ENCODE measurements at regions not wholly inside any gene's neighbourhood (a gene's known extent, or its start where the extent isn't known, plus 50 kb on each side); places are given as distances from the start of the nearest gene placed in this dataset.

GRCh38 chr2:118752762-118753429, 94.6 kb downstream of the EN1 start:
- BruUV-seq (replicated peaks) = no TSS peak
- Mint-ChIP-seq H3K36me3 (ENCODE audit: insufficient read depth, unreplicated experiment) (no peaks in the 10 kb centered on the region), H3K27ac (ENCODE audit: unreplicated experiment) (no peak overlapping the region), H3K27me3 (ENCODE audit: insufficient read depth, unreplicated experiment) (peaks cover 23% of the 10 kb centered on the region), H3K4me3 (ENCODE audit: unreplicated experiment) (no peak overlapping the region), H3K4me1 (ENCODE audit: low read depth, unreplicated experiment) (no peaks in the 10 kb centered on the region), H3K9me3 (ENCODE audit: unreplicated experiment) (no peaks in the 10 kb centered on the region)
- no peak for DNase-seq
- Histone ChIP-seq H3K36me3 (ENCODE audit: control insufficient read depth, insufficient read depth, low read length) (no peaks in the 10 kb centered on the region), H3K9me3 (no peaks in the 10 kb centered on the region), H3K27me3 (replicated peaks; ENCODE audit: control insufficient read depth, insufficient read depth, low read length) (no peaks in the 10 kb centered on the region), H3K4me1 (no peaks in the 10 kb centered on the region), H3K4me3 (ENCODE audit: low read depth, low read length) (no peak overlapping the region)
- TF ChIP-seq, protein P1, sequence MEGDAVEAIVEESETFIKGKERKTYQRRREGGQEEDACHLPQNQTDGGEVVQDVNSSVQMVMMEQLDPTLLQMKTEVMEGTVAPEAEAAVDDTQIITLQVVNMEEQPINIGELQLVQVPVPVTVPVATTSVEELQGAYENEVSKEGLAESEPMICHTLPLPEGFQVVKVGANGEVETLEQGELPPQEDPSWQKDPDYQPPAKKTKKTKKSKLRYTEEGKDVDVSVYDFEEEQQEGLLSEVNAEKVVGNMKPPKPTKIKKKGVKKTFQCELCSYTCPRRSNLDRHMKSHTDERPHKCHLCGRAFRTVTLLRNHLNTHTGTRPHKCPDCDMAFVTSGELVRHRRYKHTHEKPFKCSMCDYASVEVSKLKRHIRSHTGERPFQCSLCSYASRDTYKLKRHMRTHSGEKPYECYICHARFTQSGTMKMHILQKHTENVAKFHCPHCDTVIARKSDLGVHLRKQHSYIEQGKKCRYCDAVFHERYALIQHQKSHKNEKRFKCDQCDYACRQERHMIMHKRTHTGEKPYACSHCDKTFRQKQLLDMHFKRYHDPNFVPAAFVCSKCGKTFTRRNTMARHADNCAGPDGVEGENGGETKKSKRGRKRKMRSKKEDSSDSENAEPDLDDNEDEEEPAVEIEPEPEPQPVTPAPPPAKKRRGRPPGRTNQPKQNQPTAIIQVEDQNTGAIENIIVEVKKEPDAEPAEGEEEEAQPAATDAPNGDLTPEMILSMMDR (IDR thresholded peaks at IDR 0.05; ENCODE audit: insufficient read depth in 1 of 2, low read depth in 1 of 2, low read length in 1 of 2, severe bottlenecking in 1 of 2, unreplicated experiment in 1 of 2) = no peak
- intact Hi-C loops (cut with micrococcal nuclease; ENCODE audit: unreplicated experiment) = no loop called here
- CTCF ChIA-PET = no interaction called here
- POLR2A ChIA-PET = no interaction called here

DNA sequence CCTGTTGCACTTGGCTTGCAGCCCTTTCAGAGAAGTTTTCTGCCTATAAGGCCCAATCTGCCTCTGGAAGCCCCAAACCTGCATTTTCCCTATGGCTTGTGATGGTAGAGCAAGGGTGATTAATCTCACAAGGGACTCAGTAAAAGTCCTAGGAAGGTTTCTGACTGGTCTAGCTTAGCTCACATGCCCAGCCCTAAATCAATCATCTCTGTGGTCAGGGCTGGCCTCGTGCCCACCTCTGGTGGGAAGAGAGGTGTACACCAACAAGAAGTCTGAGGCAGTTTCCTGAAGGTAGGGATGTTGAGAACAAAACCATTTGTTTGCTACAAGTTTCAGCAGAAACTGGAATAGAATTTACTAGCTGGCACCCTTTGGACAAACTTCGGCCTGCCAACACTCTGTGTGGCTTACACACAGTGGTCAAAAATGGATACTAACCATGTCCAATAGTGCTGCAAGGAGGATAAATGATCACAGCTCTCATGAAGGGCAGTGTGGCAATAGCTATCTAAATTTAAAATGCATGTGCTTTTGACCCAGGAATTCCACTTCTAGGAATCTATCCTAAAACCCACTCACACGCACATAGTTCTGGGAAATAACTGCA, 96.4 kb downstream of the EN1 start:
- DNase-seq = no peak
- Mint-ChIP-seq H3K36me3 (ENCODE audit: insufficient read depth, unreplicated experiment) (no peaks in the 10 kb centered on the region), H3K4me1 (ENCODE audit: low read depth, unreplicated experiment) (no peaks in the 10 kb centered on the region), H3K4me3 (ENCODE audit: unreplicated experiment) (no peak overlapping the region), H3K27ac (ENCODE audit: unreplicated experiment) (no peak overlapping the region), H3K27me3 (ENCODE audit: insufficient read depth, unreplicated experiment) (peaks cover 24% of the 10 kb centered on the region), H3K9me3 (ENCODE audit: unreplicated experiment) (peaks cover 18% of the 10 kb centered on the region)
- H3K27me3 ChIP-seq (replicated peaks; ENCODE audit: control insufficient read depth, insufficient read depth, low read length) = no peaks in the 10 kb centered on the region
- no peak overlapping the region for H3K4me3 ChIP-seq (ENCODE audit: low read depth, low read length)
- TF ChIP-seq, protein P1 (IDR thresholded peaks at IDR 0.05; ENCODE audit: insufficient read depth in 1 of 2, low read depth in 1 of 2, low read length in 1 of 2, severe bottlenecking in 1 of 2, unreplicated experiment in 1 of 2) = no peak
- no peaks in the 10 kb centered on the region for H3K36me3 ChIP-seq (ENCODE audit: control insufficient read depth, insufficient read depth, low read length)
- POLR2A ChIA-PET = no interaction called here
- CTCF ChIA-PET = no interaction called here
- intact Hi-C loops (cut with micrococcal nuclease; ENCODE audit: unreplicated experiment) = no loop called here
- H3K4me1 ChIP-seq = no peaks in the 10 kb centered on the region
- no TSS peak for BruUV-seq (replicated peaks)
- no peaks in the 10 kb centered on the region for H3K9me3 ChIP-seq

DNA sequence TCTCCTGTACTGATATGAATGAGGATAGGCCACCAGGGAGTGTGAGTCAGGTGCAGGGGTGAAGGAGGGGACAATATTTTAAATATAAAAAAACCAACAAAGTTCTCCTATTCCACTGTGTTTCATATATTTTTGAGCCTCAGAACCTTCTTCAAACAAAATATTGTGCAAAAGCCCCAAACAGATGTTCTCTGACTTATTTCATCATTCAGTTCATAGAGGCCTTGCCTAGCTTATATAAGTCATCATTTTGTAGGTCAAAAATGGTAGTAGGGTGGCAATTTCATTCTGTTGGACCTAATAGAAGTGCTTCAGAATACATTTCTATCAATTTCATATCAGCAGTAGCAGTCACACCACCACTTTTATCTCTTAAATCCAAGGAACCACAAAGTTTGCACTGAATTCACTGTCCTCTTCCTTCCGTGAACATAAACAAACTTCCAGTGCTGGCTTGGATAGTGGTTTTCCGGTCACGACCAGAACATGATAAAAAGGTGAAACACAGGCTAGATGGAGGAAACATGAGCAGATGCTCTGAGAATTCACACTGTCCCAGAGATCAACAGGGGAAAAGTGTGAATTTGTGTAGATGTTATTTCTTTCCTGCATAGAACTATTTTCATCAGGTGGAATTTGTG, 99.1 kb downstream of the EN1 start:
- TF ChIP-seq, protein P1 (IDR thresholded peaks at IDR 0.05; ENCODE audit: insufficient read depth in 1 of 2, low read depth in 1 of 2, low read length in 1 of 2, severe bottlenecking in 1 of 2, unreplicated experiment in 1 of 2) = no peak
- ChIA-PET CTCF (no interaction called here), POLR2A (no interaction called here)
- no peaks in the 10 kb centered on the region for H3K4me1 ChIP-seq
- H3K27me3 ChIP-seq (replicated peaks; ENCODE audit: control insufficient read depth, insufficient read depth, low read length) = no peaks in the 10 kb centered on the region
- Mint-ChIP-seq H3K4me3 (ENCODE audit: unreplicated experiment) (no peak overlapping the region), H3K27me3 (ENCODE audit: insufficient read depth, unreplicated experiment) (peaks cover 21% of the 10 kb centered on the region), H3K4me1 (ENCODE audit: low read depth, unreplicated experiment) (no peaks in the 10 kb centered on the region), H3K36me3 (ENCODE audit: insufficient read depth, unreplicated experiment) (no peaks in the 10 kb centered on the region), H3K9me3 (ENCODE audit: unreplicated experiment) (peaks cover 40% of the 10 kb centered on the region), H3K27ac (ENCODE audit: unreplicated experiment) (no peak overlapping the region)
- no peak for DNase-seq
- H3K36me3 ChIP-seq (ENCODE audit: control insufficient read depth, insufficient read depth, low read length) = no peaks in the 10 kb centered on the region
- BruUV-seq (replicated peaks) = no TSS peak
- H3K9me3 ChIP-seq = peaks cover 25% of the 10 kb centered on the region
- no peak overlapping the region for H3K4me3 ChIP-seq (ENCODE audit: low read depth, low read length)
- intact Hi-C loops (cut with micrococcal nuclease; ENCODE audit: unreplicated experiment) = no loop called here

Measured in Caco-2 (cell line).